GM12878 (cell line): ENCODE measurements at regions not wholly inside any gene's neighbourhood (a gene's known extent, or its start where the extent isn't known, plus 50 kb on each side); places are given as distances from the start of the nearest gene placed in this dataset.

Source experiments
- CBX3 ChIP-seq: fragments of 200-600 bp; sonication (generic); IDR thresholded peaks from 2 replicates; pipeline ENCODE4 v1.6.1; 2016; ENCODE audit warnings: low read depth, borderline replicate concordance
- CTCF ChIP-seq, 3 experiments: IDR thresholded peaks in 2 of 3; conservative IDR thresholded peaks in 1 of 3; 2 replicates each; pipeline ENCODE4 v1.5.1; 2011; ENCODE audit warnings: low read depth in 3 of 3, low read length in 3 of 3, mild to moderate bottlenecking in 3 of 3, control low read depth in 2 of 3, moderate library complexity in 2 of 3, inconsistent platforms in 1 of 3, mixed read lengths in 1 of 3; ENCODE audit not compliant: control insufficient read depth in 2 of 3, insufficient read depth in 1 of 3; ENCODE audit errors: extremely low read depth in 1 of 3
- ETV6 ChIP-seq, 2 experiments: fragments of 450-650 bp in 1 of 2; IDR thresholded peaks in 1 of 2; conservative IDR thresholded peaks in 1 of 2; 2 replicates each; pipeline ENCODE4 v1.6.1; 2014; ENCODE audit warnings: antibody characterized with exemption in 1 of 2, borderline replicate concordance in 1 of 2, low read depth in 1 of 2, mild to moderate bottlenecking in 1 of 2, moderate library complexity in 1 of 2
- HCFC1 ChIP-seq: fragments of 150-350 bp; IDR thresholded peaks from 2 replicates; pipeline ENCODE4 v1.6.1; 2014; ENCODE audit warnings: low read length
- IKZF1 ChIP-seq: fragments of 450-650 bp; conservative IDR thresholded peaks from 2 replicates; pipeline ENCODE4 v1.6.1; 2017; ENCODE audit warnings: antibody characterized with exemption, mild to moderate bottlenecking
- JUNB ChIP-seq: IDR thresholded peaks from 2 replicates; pipeline ENCODE4 v1.6.1; 2016; ENCODE audit warnings: antibody characterized with exemption, mild to moderate bottlenecking
- PAX8 ChIP-seq: fragments of 450-650 bp; IDR thresholded peaks from 2 replicates; pipeline ENCODE4 v1.6.1; 2017; ENCODE audit warnings: mild to moderate bottlenecking, moderate library complexity
- POLR2A ChIP-seq: IDR thresholded peaks from 2 replicates; pipeline ENCODE4 v1.6.1; 2011; ENCODE audit warnings: low read depth, mild to moderate bottlenecking, low read length
- RAD21 ChIP-seq: IDR thresholded peaks from 2 replicates; pipeline ENCODE4 v1.6.1; 2011; ENCODE audit warnings: mild to moderate bottlenecking, low read depth, low read length, moderate library complexity; ENCODE audit not compliant: insufficient read depth
- REST ChIP-seq: IDR thresholded peaks from 2 replicates; pipeline ENCODE4 v1.6.1; 2012; ENCODE audit warnings: mild to moderate bottlenecking, low read depth, low read length
- SMC3 ChIP-seq: IDR thresholded peaks from 2 replicates; pipeline ENCODE4 v1.6.1; 2011; ENCODE audit warnings: low read length, improper control_type of control experiment, borderline replicate concordance
- SP1 ChIP-seq: IDR thresholded peaks from one replicate; pipeline ENCODE4 v1.6.1; 2011; ENCODE audit warnings: low read depth, low read length
- TF ChIP-seq, protein P1 (sequence below): fragments of 450-650 bp; conservative IDR thresholded peaks from 2 replicates; pipeline ENCODE4 v1.6.1; 2017; ENCODE audit warnings: mild to moderate bottlenecking, moderate library complexity

DNA sequence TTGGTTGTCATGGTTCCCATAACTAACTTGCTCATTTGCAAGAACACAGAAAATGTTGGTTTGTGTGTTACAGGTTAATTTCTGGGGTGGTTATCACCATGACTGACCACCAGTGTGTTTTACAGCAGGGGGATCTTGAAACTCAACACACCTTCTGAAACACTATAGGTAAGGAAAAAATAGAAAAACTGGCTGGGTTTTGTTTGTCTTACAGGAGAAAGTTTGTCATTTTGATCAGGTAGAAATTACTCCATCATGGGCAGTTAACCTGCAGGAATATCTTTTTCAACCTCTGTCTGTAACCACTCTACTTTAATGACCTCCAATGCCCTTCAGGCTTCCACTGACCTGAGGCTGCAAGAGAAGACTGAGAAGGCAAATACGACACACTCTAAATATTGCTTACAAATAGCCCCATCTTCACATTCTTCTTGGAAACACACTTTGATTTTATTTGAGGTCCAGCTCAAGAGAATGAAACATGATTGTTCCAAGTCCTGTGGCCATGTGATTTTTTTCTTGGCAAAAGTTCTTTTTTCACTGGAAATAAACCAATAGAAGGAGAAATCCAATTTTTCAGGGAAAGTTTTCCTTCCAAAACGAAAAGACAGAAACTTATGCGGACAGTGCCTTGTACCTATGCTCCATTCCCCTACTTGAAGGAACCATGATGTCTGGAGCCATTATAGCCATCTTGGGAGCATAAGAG lies 428.7 kb upstream of the SALL1 start:
- TF ChIP-seq ETV6 (conservative IDR thresholded peaks at IDR 0.05 in 1 of 2, IDR thresholded peaks at IDR 0.05 in 1 of 2; ENCODE audit: borderline replicate concordance in 1 of 2, low read depth in 1 of 2) (no peak), CBX3 (no peak), CTCF (IDR thresholded peaks at IDR 0.05 in 2 of 3, conservative IDR thresholded peaks at IDR 0.05 in 1 of 3; ENCODE audit: control insufficient read depth in 2 of 3, extremely low read depth in 1 of 3, insufficient read depth in 1 of 3, low read depth in 3 of 3, low read length in 3 of 3) (no peak), PAX8 (no peak), IKZF1 (no peak), REST (no peak), SP1 (no peak), JUNB (no peak), HCFC1 (no peak), POLR2A (no peak), RAD21 (no peak), SMC3 (no peak)
- TF ChIP-seq, protein P1, sequence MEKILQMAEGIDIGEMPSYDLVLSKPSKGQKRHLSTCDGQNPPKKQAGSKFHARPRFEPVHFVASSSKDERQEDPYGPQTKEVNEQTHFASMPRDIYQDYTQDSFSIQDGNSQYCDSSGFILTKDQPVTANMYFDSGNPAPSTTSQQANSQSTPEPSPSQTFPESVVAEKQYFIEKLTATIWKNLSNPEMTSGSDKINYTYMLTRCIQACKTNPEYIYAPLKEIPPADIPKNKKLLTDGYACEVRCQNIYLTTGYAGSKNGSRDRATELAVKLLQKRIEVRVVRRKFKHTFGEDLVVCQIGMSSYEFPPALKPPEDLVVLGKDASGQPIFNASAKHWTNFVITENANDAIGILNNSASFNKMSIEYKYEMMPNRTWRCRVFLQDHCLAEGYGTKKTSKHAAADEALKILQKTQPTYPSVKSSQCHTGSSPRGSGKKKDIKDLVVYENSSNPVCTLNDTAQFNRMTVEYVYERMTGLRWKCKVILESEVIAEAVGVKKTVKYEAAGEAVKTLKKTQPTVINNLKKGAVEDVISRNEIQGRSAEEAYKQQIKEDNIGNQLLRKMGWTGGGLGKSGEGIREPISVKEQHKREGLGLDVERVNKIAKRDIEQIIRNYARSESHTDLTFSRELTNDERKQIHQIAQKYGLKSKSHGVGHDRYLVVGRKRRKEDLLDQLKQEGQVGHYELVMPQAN: no peak
